ENCODE measurements at regions not wholly inside any gene's neighbourhood (a gene's known extent, or its start where the extent isn't known, plus 50 kb on each side); places are given as distances from the start of the nearest gene placed in this dataset.

GRCh38 chr14:29282169-29282568 is 515.6 kb downstream of the FOXG1 start:
- Histone ChIP-seq H3K9me3 (no peaks in the 10 kb centered on the region), H3K27me3 (no peaks in the 10 kb centered on the region), H3K4me1 (no peaks in the 10 kb centered on the region), H3K36me3 (no peaks in the 10 kb centered on the region), H3K27ac (no peak overlapping the region), H3K4me3 (no peak overlapping the region)
- ATAC-seq (no peak), DNase-seq (no peak)
- intact Hi-C loops (cut with DNase I), result no loop called here
- TF ChIP-seq, protein P1, sequence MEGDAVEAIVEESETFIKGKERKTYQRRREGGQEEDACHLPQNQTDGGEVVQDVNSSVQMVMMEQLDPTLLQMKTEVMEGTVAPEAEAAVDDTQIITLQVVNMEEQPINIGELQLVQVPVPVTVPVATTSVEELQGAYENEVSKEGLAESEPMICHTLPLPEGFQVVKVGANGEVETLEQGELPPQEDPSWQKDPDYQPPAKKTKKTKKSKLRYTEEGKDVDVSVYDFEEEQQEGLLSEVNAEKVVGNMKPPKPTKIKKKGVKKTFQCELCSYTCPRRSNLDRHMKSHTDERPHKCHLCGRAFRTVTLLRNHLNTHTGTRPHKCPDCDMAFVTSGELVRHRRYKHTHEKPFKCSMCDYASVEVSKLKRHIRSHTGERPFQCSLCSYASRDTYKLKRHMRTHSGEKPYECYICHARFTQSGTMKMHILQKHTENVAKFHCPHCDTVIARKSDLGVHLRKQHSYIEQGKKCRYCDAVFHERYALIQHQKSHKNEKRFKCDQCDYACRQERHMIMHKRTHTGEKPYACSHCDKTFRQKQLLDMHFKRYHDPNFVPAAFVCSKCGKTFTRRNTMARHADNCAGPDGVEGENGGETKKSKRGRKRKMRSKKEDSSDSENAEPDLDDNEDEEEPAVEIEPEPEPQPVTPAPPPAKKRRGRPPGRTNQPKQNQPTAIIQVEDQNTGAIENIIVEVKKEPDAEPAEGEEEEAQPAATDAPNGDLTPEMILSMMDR (IDR thresholded peaks at IDR 0.05), result no peak

DNA sequence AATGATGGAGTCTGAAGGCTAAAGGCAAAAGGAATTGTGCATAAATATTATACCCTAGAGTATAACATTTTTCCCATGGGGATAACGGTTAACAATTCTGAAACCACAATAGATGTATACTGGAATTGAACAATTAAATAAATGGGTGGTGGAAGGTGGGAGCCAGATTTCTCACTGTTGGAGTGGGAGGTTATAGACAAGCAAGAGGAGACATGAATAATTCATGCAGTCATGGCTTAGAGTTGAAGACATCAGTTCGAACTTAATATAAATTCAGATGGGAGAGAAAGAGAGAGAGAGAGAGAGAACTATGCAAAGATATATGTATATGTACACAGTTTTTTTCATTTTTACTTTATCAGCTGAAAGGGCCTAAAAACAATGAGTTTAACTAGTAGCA is 523.9 kb downstream of the FOXG1 start:
- no peak overlapping the region for H3K4me3 ChIP-seq
- ATAC-seq (no peak), DNase-seq (no peak)
- no peak overlapping the region for H3K27ac ChIP-seq
- no peaks in the 10 kb centered on the region for H3K9me3 ChIP-seq
- intact Hi-C loops (cut with DNase I), result no loop called here
- TF ChIP-seq, protein P1 (IDR thresholded peaks at IDR 0.05), result no peak
- H3K4me1 ChIP-seq, result no peaks in the 10 kb centered on the region
- no peaks in the 10 kb centered on the region for H3K27me3 ChIP-seq
- H3K36me3 ChIP-seq, result no peaks in the 10 kb centered on the region

GRCh38 chr14:29299372-29299771 is 532.8 kb downstream of the FOXG1 start:
- Histone ChIP-seq H3K36me3 (no peaks in the 10 kb centered on the region), H3K9me3 (no peaks in the 10 kb centered on the region), H3K4me1 (no peaks in the 10 kb centered on the region), H3K4me3 (no peak overlapping the region), H3K27ac (no peak overlapping the region), H3K27me3 (no peaks in the 10 kb centered on the region)
- intact Hi-C loops (cut with DNase I), result no loop called here
- DNase-seq (no peak), ATAC-seq (no peak)
- TF ChIP-seq, protein P1 (IDR thresholded peaks at IDR 0.05), result no peak

- no peak for ATAC-seq
- TF ChIP-seq, protein P1 (IDR thresholded peaks at IDR 0.05), result no peak
- Histone ChIP-seq H3K4me3 (no peak overlapping the region), H3K27ac (no peak overlapping the region), H3K27me3 (no peaks in the 10 kb centered on the region), H3K9me3 (no peaks in the 10 kb centered on the region), H3K36me3 (no peaks in the 10 kb centered on the region), H3K4me1 (no peaks in the 10 kb centered on the region)
- no peak for DNase-seq
- intact Hi-C loops (cut with DNase I), result no loop called here
Observed at GRCh38 chr14:29301571-29301970, 535.0 kb downstream of the FOXG1 start.

DNA sequence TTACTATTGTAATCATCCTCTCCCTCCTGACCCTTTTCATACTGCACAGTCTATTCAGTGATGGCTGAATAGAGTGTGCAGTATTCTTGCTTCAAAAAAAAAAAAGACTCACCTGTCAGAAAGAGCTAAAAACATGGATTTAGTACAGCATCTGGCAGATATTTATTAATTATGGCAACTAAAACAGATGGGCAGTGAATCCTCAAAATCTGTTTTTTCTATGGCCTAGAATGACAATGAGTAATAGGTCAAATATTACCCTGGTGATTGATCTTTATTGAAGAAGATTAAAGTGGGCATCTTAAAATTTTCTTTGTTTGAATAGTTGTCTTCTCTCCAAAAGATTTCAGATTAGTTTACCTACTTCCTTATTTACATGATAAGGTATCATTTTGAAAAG is 543.6 kb downstream of the FOXG1 start:
- no peaks in the 10 kb centered on the region for H3K36me3 ChIP-seq
- no peak overlapping the region for H3K27ac ChIP-seq
- no peak overlapping the region for H3K4me3 ChIP-seq
- H3K27me3 ChIP-seq, result no peaks in the 10 kb centered on the region
- DNase-seq (no peak), ATAC-seq (no peak)
- no peaks in the 10 kb centered on the region for H3K9me3 ChIP-seq
- no peaks in the 10 kb centered on the region for H3K4me1 ChIP-seq
- intact Hi-C loops (cut with DNase I), result no loop called here
- TF ChIP-seq, protein P1 (IDR thresholded peaks at IDR 0.05), result no peak

DNA sequence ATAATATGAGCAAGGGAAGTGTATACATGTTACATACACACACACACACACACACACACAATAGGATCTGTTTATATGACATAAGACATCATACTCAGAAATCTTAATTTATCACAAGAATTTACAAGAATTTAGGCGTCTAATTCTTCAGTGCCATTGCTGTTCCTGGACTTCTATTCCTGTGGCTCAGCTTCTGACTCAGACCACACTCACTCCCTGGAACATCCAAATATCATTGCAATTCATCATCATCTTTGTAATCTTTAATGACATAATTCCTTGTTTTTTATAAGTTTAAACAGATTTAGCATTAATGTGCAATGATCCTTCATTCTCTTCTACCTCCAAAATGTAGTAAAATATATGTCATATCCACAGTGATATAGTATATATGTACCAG is 544.2 kb downstream of the FOXG1 start:
- H3K36me3 ChIP-seq, result no peaks in the 10 kb centered on the region
- H3K4me3 ChIP-seq, result no peak overlapping the region
- no peak overlapping the region for H3K27ac ChIP-seq
- ATAC-seq, result no peak
- no peaks in the 10 kb centered on the region for H3K27me3 ChIP-seq
- no peaks in the 10 kb centered on the region for H3K4me1 ChIP-seq
- DNase-seq, result no peak
- intact Hi-C loops (cut with DNase I), result no loop called here
- TF ChIP-seq, protein P1 (IDR thresholded peaks at IDR 0.05), result no peak
- H3K9me3 ChIP-seq, result no peaks in the 10 kb centered on the region

Measured in upper lobe of right lung (tissue), 1 donor.